ENCODE measurements at regions not wholly inside any gene's neighbourhood (a gene's known extent, or its start where the extent isn't known, plus 50 kb on each side); places are given as distances from the start of the nearest gene placed in this dataset.

GRCh38 chr9:75229605-75230332, 141.5 kb downstream of the OSTF1 start:
- H3K9ac ChIP-seq (ENCODE audit: low read length), result no peak overlapping the region
- H3K4me2 ChIP-seq (ENCODE audit: low read length), result no peak overlapping the region
- H3K36me3 ChIP-seq (replicated peaks; ENCODE audit: low read depth, low read length), result no peaks in the 10 kb centered on the region
- H3K9me3 ChIP-seq (ENCODE audit: insufficient read depth, low read length), result no peaks in the 10 kb centered on the region
- H2AFZ ChIP-seq (ENCODE audit: low read depth, low read length), result no peak overlapping the region
- no peak for TF ChIP-seq EZH2phosphoT487 (IDR thresholded peaks at IDR 0.05; ENCODE audit: low read depth)
- no peak overlapping the region for H3K27ac ChIP-seq (ENCODE audit: low read length)
- H4K20me1 ChIP-seq (ENCODE audit: insufficient read depth, low read length), result no peaks in the 10 kb centered on the region
- no peaks in the 10 kb centered on the region for H3K4me1 ChIP-seq (ENCODE audit: low read length)
- H3K4me3 ChIP-seq (ENCODE audit: low read length), result no peak overlapping the region
- H3K79me2 ChIP-seq (ENCODE audit: low read length), result no peaks in the 10 kb centered on the region
- no peaks in the 10 kb centered on the region for H3K27me3 ChIP-seq (ENCODE audit: low read depth, low read length)

GRCh38 chr9:75230469-75230868, 142.2 kb downstream of the OSTF1 start:
- Histone ChIP-seq H3K4me3 (ENCODE audit: low read length) (no peak overlapping the region), H3K9me3 (ENCODE audit: insufficient read depth, low read length) (no peaks in the 10 kb centered on the region), H4K20me1 (ENCODE audit: insufficient read depth, low read length) (no peaks in the 10 kb centered on the region), H3K9ac (ENCODE audit: low read length) (no peak overlapping the region), H2AFZ (ENCODE audit: low read depth, low read length) (no peak overlapping the region), H3K79me2 (ENCODE audit: low read length) (no peaks in the 10 kb centered on the region), H3K4me1 (ENCODE audit: low read length) (no peaks in the 10 kb centered on the region), H3K36me3 (replicated peaks; ENCODE audit: low read depth, low read length) (no peaks in the 10 kb centered on the region), H3K27me3 (ENCODE audit: low read depth, low read length) (no peaks in the 10 kb centered on the region), H3K27ac (ENCODE audit: low read length) (no peak overlapping the region), H3K4me2 (ENCODE audit: low read length) (no peak overlapping the region)
- TF ChIP-seq CTCF (IDR thresholded peaks at IDR 0.05; ENCODE audit: low read depth, low read length) (no peak), EZH2phosphoT487 (IDR thresholded peaks at IDR 0.05; ENCODE audit: low read depth) (no peak)

- no peak for TF ChIP-seq CTCF (IDR thresholded peaks at IDR 0.05; ENCODE audit: low read depth, low read length)
- Histone ChIP-seq H3K9ac (ENCODE audit: low read length) (no peak overlapping the region), H2AFZ (ENCODE audit: low read depth, low read length) (no peak overlapping the region), H3K4me2 (ENCODE audit: low read length) (no peak overlapping the region), H3K4me1 (ENCODE audit: low read length) (no peaks in the 10 kb centered on the region), H3K9me3 (ENCODE audit: insufficient read depth, low read length) (no peaks in the 10 kb centered on the region), H3K4me3 (ENCODE audit: low read length) (no peak overlapping the region), H3K27ac (ENCODE audit: low read length) (no peak overlapping the region), H3K79me2 (ENCODE audit: low read length) (no peaks in the 10 kb centered on the region), H3K36me3 (replicated peaks; ENCODE audit: low read depth, low read length) (no peaks in the 10 kb centered on the region), H4K20me1 (ENCODE audit: insufficient read depth, low read length) (no peaks in the 10 kb centered on the region), H3K27me3 (ENCODE audit: low read depth, low read length) (no peaks in the 10 kb centered on the region)
Observed at GRCh38 chr9:75231167-75231566, 142.9 kb downstream of the OSTF1 start.

- no peaks in the 10 kb centered on the region for H3K79me2 ChIP-seq (ENCODE audit: low read length)
- H2AFZ ChIP-seq (ENCODE audit: low read depth, low read length), result no peak overlapping the region
- H3K9ac ChIP-seq (ENCODE audit: low read length), result no peak overlapping the region
- TF ChIP-seq CTCF (IDR thresholded peaks at IDR 0.05; ENCODE audit: low read depth, low read length), result no peak
- H3K4me2 ChIP-seq (ENCODE audit: low read length), result no peak overlapping the region
- H3K27me3 ChIP-seq (ENCODE audit: low read depth, low read length), result no peaks in the 10 kb centered on the region
- no peaks in the 10 kb centered on the region for H3K9me3 ChIP-seq (ENCODE audit: insufficient read depth, low read length)
- no peak overlapping the region for H3K27ac ChIP-seq (ENCODE audit: low read length)
- no peaks in the 10 kb centered on the region for H3K36me3 ChIP-seq (replicated peaks; ENCODE audit: low read depth, low read length)
- H3K4me3 ChIP-seq (ENCODE audit: low read length), result no peak overlapping the region
- no peaks in the 10 kb centered on the region; the same call in 1 of the 2 replicates for H3K4me1 ChIP-seq (ENCODE audit: low read length)
- H4K20me1 ChIP-seq (ENCODE audit: insufficient read depth, low read length), result no peaks in the 10 kb centered on the region
Observed at GRCh38 chr9:75233011-75233410, 144.7 kb downstream of the OSTF1 start.

All from OCI-LY3 (cell line).